Fibroblast of pulmonary artery (primary cell): ENCODE measurements at regions not wholly inside any gene's neighbourhood (a gene's known extent, or its start where the extent isn't known, plus 50 kb on each side); places are given as distances from the start of the nearest gene placed in this dataset.
"Not testable (repeated sequence)": the region's sequence is repeated elsewhere in the genome, so short reads cannot be mapped to it uniquely, and the experiment has no call there.

ENCODE experiments used
- DNase-seq: peaks from one replicate; pipeline ENCODE4 v3.0.0-alpha.2; 2010; ENCODE audit warnings: low read depth
- H3K4me3 ChIP-seq: replicated peaks from 2 replicates; pipeline ENCODE4 v1.5.1; 2011; ENCODE audit warnings: low read depth, mild to moderate bottlenecking, control low read depth, low read length, moderate library complexity
- TF ChIP-seq, protein P1 (sequence below): IDR thresholded peaks from 2 replicates; pipeline ENCODE4 v1.5.1; 2011; ENCODE audit warnings: mild to moderate bottlenecking, control low read depth, low read length, inconsistent platforms; ENCODE audit errors: missing control alignments

GRCh38 chr12:25352083-25352918 lies 101.6 kb upstream of the KRAS start:
- H3K4me3 ChIP-seq: no peak overlapping the region
- DNase-seq: peak; percentile 28
- TF ChIP-seq, protein P1, sequence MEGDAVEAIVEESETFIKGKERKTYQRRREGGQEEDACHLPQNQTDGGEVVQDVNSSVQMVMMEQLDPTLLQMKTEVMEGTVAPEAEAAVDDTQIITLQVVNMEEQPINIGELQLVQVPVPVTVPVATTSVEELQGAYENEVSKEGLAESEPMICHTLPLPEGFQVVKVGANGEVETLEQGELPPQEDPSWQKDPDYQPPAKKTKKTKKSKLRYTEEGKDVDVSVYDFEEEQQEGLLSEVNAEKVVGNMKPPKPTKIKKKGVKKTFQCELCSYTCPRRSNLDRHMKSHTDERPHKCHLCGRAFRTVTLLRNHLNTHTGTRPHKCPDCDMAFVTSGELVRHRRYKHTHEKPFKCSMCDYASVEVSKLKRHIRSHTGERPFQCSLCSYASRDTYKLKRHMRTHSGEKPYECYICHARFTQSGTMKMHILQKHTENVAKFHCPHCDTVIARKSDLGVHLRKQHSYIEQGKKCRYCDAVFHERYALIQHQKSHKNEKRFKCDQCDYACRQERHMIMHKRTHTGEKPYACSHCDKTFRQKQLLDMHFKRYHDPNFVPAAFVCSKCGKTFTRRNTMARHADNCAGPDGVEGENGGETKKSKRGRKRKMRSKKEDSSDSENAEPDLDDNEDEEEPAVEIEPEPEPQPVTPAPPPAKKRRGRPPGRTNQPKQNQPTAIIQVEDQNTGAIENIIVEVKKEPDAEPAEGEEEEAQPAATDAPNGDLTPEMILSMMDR: no peak

GRCh38 chr12:25348593-25348895 lies 97.8 kb upstream of the KRAS start:
- DNase-seq: no peak
- TF ChIP-seq, protein P1: no peak
- H3K4me3 ChIP-seq: no peak overlapping the region

DNA sequence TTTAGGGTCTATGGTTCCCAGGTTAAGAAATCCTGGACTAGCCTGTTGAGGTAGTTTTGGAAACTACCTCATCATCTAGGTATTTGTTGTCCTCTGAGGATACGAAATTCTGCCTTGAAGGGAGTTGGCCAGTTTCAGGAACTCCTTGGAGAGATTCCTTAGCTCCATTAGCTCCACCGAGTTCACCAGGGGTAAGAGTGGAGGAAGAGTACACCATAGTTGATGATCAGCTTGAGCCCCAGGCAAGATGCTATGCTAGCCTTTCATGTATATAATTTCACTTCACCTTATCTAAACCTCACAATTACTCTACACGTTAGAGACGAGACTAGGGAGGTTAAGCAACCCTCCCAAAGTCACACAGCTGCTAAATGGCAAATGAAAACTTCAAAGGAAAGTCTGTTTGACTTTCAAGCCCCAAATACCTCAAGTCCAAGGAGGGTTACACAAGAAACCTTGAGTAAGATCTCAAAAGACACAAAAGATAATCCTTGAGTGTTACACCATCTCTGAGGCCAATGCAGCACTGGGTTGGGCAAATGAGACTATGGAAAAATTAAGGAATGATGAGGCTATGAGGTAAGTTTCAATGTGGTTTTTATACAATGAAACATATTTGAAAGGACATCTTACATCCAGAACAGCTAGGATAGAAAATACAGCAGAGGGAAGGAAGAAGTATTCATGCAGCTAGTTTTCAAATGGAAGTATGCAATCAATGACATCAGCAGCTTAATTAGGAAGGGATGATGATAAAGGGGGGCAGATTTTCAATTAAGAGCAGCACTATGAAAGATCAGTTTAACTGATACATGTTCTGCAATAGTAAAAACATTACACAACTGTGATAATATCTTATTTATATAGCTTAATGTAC lies 97.2 kb upstream of the KRAS start:
- DNase-seq: peak; percentile 11
- no peak overlapping the region for H3K4me3 ChIP-seq
- TF ChIP-seq, protein P1: no peak

DNA sequence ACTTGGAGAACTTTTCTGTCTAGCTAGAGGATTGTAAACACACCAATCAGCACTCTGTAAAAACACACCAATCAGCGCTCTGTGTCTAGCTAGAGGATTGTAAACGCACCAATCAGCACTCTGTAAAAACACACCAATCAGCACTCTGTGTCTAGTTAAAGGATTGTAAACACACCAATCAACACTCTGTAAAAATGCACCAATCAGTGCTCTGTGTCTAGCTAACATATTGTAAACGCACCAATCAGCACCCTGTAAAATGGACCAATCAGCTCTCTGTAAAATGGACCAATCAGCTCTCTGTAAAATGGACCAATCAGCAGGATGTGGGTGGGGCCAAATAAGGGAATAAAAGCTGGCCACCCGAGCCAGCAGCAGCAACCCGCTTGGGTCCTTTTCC lies 91.1 kb upstream of the KRAS start:
- not testable (repeated sequence) for H3K4me3 ChIP-seq, DNase-seq

DNA sequence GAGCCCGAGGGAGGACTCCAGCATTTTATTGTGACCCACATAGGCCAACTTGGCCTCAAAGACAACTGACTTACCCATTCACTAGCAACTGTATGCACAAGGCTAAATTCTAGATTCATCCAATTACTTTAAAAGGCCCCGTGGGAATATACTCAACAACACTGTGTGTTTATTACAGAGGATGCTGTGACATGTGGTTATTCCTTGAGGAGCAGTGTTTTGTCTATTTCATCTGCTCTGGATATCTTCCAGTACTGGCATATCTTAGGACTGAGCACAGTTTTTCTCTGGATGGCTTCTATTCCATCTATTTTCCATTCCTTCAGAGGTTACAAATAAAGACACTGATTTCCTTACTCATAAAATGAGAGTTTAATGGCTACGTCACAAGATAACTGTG lies 87.2 kb upstream of the KRAS start:
- no peak overlapping the region for H3K4me3 ChIP-seq
- DNase-seq: no peak
- TF ChIP-seq, protein P1: no peak

- no peak overlapping the region for H3K4me3 ChIP-seq
- TF ChIP-seq, protein P1: no peak
- no peak for DNase-seq
Observed at GRCh38 chr12:25332143-25332542, 81.4 kb upstream of the KRAS start.

- peak; percentile 75 for DNase-seq
- no peak overlapping the region for H3K4me3 ChIP-seq
- TF ChIP-seq, protein P1: no peak
Observed at GRCh38 chr12:25328072-25328712, 77.5 kb upstream of the KRAS start.
